Kidney epithelial cell (primary cell): ENCODE measurements at regions not wholly inside any gene's neighbourhood (a gene's known extent, or its start where the extent isn't known, plus 50 kb on each side); places are given as distances from the start of the nearest gene placed in this dataset.

Source experiments
- DNase-seq: peaks from one replicate; pipeline ENCODE4 v3.0.0-alpha.2; 2010; ENCODE audit warnings: low read depth
- H3K27me3 ChIP-seq: 2 replicates; pipeline ENCODE4 v1.6.0; 2011; ENCODE audit warnings: low read length; ENCODE audit not compliant: control insufficient read depth, insufficient read depth
- H3K36me3 ChIP-seq: 2 replicates; pipeline ENCODE4 v1.5.1; 2011; ENCODE audit warnings: low read length; ENCODE audit not compliant: control insufficient read depth, insufficient read depth
- H3K4me3 ChIP-seq: 2 replicates; pipeline ENCODE4 v1.5.1; 2011; ENCODE audit warnings: low read depth, mild to moderate bottlenecking, control low read depth, low read length
- TF ChIP-seq, protein P1 (sequence below): IDR thresholded peaks from 2 replicates; pipeline ENCODE4 v1.5.1; 2011; ENCODE audit warnings: mild to moderate bottlenecking, moderate library complexity, low read length, control low read depth, inconsistent platforms; ENCODE audit not compliant: insufficient read depth, poor library complexity, severe bottlenecking

DNA sequence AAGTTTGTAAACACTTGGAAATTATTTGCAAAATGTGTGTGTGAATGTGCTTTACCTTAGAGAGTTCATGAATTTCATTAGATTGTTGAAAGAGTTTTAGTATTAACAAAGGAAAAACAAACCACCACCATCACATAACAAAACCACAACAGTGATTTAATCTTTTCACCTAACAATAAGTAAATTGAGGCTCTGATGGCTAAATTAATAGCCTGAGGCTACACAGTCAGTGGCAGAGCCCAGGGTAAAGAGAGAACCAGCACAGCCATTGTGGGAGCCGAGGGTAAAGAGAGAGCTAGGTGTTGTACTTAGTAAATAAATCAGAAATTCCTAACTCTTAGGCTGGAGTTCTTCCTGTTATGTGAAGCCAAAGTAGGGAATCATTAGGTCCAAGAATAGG is 51.2 kb upstream of the CAPRIN2 start:
- DNase-seq, result no peak
- Histone ChIP-seq H3K36me3 (no peaks in the 10 kb centered on the region), H3K4me3 (no peak overlapping the region), H3K27me3 (no peaks in the 10 kb centered on the region)
- TF ChIP-seq, protein P1, sequence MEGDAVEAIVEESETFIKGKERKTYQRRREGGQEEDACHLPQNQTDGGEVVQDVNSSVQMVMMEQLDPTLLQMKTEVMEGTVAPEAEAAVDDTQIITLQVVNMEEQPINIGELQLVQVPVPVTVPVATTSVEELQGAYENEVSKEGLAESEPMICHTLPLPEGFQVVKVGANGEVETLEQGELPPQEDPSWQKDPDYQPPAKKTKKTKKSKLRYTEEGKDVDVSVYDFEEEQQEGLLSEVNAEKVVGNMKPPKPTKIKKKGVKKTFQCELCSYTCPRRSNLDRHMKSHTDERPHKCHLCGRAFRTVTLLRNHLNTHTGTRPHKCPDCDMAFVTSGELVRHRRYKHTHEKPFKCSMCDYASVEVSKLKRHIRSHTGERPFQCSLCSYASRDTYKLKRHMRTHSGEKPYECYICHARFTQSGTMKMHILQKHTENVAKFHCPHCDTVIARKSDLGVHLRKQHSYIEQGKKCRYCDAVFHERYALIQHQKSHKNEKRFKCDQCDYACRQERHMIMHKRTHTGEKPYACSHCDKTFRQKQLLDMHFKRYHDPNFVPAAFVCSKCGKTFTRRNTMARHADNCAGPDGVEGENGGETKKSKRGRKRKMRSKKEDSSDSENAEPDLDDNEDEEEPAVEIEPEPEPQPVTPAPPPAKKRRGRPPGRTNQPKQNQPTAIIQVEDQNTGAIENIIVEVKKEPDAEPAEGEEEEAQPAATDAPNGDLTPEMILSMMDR, result no peak
